HG02938 (cell line): ENCODE measurements at regions not wholly inside any gene's neighbourhood (a gene's known extent, or its start where the extent isn't known, plus 50 kb on each side); places are given as distances from the start of the nearest gene placed in this dataset.
"Not testable (repeated sequence)": the region's sequence is repeated elsewhere in the genome, so short reads cannot be mapped to it uniquely, and the experiment has no call there.

Experiments used
- ATAC-seq: cut with Tn5 transposase; IDR thresholded peaks from one replicate; pipeline ENCODE4 v1.9.1; 2021; ENCODE audit warnings: mild to moderate bottlenecking, moderate library complexity; ENCODE audit not compliant: unreplicated experiment

DNA sequence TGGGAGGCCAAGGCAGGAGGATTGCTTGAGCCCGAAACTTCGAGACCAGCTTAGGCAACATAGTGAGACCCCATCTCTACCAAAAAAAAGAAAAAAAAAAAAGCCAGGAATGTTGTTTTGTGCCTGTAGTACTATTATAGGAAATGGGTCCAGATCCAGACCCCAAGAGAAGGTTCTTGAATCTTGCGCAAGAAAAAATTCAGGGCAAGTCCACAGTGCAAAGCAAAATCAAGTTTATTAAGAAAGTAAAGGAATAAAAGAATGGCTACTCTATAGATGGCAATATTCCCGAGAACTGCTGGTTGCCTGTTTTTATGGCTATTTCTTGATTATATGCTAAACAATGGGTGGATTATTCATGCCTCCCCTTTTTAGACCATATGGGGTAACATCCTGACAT, 51.2 kb upstream of the RDX start:
- ATAC-seq: no peak

GRCh38 chr11:110349138-110349996, 53.0 kb upstream of the RDX start:
- peak; percentile 77 for ATAC-seq

- peak; percentile 1 for ATAC-seq
Measured at GRCh38 chr11:110349997-110350383, 53.6 kb upstream of the RDX start.

DNA sequence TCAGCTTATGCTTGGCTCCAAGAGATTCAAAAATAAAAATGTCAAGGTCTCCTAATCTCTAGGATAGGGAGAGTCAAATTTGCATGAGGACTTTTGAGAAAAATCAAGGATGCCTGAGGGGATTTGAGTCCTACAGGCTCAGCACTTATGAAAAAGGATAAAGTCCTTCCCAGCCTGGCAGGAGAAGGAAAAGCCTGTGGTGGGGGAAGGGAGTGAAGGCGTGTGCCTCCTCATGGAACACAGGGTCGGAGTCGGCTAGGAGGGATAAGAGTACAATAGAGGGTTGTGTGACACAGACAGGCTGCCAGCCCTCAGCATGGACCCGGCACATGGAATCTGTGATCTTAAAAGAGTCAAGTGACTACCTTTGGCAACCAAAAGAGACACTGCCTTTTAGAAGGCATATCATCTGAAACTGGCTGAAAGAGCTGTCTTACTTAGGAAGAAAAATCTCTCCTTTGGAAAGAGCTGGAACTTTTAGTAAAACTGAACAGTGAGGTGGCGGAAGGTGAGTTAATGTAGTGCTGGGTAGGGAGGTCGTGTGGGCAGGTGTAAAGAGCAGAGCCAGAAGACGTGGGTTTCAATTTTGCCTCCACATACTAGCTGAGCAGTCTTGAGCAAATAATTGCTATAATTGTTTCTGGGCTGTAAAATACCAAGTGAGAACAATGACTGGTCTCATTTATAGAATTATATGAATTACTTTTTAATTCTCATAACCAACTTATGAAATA, 58.8 kb upstream of the RDX start:
- ATAC-seq: no peak

DNA sequence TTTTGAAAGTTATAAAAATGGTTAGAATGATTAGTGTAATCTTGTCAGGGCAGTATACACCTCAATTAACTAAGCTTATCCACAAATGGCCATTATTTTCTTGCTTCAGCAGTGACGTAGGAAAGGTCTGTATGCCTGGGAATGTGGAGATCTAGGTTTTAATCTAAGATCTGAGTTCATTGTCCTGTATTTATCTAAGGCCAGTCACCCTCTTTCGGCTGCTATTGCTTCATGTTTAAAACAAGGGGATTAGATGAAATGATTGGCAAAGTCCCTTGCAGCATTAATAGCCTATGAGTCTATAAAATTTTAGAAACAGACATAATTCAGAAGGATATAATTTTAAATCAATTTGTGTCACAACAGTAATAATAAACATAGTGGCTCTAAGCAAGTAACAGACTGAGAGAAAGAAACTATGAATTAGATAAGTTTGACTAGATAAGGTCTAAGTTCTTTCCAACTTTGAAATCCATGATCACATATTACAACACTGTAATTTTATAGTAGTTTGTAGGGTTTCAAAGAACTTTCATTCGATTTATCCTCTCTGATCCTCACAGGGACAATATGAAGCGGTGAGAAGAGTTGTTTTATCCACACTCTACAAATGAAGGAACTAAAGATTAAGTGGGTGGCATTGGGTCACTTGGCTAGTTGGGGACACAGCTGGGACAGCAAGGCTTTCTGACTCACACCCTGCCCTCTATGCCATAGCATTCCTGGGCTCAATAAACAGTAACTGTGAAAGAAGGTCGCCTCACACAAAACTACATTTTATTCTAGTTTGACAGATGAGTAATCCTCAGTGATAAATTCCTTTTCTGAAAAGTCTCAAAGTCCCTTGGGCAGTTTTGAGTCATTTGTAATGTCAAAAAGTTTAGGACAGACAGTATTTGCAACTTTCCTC, 60.6 kb upstream of the RDX start:
- ATAC-seq: no peak

GRCh38 chr11:110358336-110358735, 61.9 kb upstream of the RDX start:
- no peak for ATAC-seq

DNA sequence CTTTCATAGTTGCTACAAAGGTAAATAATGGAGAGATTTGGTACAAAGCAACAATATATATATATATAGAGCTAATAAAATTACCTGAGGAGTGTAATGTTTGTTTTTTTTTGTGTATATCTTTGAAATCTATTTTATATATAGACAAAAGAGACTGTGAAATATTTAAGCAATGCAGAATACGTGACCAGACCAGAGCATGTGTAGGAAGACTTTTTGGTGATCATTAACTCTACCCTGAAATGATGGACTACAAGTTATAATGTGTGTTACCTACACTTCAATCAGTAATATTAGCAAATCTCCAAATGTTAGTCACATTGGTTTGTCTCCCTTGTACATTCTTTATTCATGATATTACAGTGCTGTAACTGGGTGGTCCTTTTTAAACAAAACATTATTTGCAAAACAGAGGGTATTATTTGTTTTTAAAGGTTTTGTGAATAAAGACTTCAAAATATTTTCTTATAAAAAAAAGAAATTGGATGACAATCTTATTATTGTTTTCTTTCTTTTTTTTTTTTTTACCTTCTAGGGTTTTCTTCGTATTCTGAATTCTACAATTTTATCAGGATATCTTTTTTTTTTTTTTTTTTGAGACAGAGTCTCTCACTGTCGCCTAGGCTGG, 64.5 kb upstream of the RDX start:
- not testable (repeated sequence) for ATAC-seq

DNA sequence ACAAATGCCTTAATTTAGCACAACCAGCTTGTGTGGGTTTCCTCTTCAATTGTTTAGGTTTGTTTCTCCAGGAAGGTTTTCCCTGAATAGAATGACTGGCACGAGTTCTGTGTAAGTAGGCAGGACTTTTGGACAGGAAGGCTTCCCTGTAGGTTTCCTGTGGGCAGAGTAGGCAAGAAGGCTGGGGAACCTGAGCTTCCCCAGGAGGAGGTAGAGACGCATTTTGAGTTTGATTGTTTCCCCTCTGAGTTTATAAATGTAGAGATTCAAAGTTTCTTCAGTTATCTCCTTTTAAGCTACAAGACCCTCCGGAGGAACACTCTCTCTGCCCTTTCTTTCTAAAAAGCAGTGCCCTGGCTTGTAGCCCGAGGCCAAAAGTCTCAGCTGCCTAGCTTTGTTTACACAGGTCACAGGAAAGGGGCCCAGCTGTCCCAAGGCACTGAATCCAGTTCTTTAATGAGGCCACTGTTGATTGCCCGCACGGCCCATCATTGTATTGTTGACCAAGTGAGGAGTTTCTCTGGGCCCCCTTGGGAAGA, 66.6 kb upstream of the RDX start:
- ATAC-seq: no peak

DNA sequence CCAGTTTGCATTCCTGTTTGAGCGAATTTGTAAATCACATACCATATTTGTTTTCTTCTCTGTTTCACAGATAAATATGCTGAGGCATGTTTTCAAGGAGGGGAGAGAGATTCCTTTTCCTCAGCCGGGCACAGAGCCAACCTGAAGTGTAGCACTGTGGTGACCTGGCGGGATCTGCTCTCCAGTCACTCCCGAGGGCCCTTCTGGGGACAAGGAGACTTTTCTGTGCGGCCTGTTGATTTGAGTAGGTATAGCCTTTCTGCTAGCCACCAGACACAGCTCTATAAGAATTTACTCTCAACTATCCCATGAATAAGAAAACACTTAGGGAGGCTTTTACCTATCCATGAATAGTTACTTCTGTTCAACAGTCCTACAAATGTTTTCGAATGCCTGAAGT, 63.5 kb upstream of the FDX1 start:
- no peak for ATAC-seq

- ATAC-seq: no peak
Measured at GRCh38 chr11:110367571-110367970, 62.2 kb upstream of the FDX1 start.

- ATAC-seq: no peak
Measured at GRCh38 chr11:110371084-110371483, 58.7 kb upstream of the FDX1 start.

DNA sequence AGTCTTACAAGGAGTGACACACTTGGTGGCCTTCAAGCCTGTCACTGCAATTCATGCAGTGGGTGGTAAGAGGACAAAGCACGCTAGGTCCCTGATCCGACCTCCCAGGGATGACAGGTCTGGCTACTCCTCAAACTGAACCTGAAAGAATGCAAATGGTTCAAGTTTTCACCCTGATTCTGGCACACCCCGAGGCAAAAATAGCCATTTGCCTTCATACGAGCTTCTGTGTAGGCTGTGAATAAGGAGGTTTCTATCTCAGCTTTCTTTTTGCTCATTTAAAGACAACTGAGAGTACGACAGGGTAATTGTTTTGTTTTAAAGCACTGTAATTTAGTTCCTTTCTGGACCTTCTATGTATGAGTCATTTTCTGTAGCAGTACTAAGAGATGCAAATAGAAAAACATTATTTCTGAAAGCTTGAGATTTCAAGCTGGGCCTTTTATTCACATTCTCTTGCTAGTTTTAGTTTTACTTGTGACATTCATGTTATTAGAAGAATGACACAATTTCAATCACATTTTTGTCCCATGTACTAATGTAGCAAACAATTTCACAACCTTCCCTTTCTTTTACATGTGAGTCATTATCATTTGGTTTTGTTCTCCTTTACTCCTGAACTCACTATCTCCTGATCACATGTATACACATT, 56.6 kb upstream of the FDX1 start:
- peak; percentile 96 for ATAC-seq

GRCh38 chr11:110374921-110375320, 54.8 kb upstream of the FDX1 start:
- no peak for ATAC-seq

DNA sequence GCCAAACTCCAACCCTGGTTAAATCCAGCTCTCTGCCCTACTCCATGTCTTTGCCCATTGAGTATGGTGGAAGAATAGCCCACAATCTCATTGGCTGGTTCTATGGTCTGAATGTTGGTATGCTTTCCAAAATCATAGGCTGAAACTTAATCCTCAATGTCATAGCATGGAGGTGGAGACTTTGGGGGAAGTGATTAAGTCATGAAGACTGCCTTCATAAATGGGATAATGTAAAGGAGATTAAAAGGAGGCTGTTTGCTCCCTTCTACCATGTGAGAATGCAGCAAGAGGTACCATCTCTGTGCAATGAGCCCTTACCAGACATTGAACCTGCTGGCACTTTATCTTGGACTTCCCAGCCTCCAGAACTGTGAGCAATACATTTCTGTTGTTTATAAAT, 54.4 kb upstream of the FDX1 start:
- no peak for ATAC-seq

DNA sequence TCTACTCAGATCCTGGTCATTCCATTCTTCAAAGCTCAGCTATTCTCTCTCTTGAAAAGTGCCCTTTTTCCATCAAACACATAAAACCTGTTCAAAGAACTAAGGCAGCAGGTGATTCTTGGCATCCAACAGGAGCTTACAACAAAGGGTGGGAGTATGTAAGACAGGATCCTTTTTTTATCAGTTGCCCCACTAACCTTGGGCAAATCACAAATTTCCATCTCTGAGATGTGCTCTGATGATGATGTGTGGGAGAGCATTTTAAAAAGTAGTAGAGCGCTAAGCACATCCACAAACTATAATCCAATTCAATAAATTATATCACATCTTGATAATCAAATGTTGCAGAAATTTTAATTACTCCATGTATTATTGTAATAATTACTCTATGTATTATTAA, 53.7 kb upstream of the FDX1 start:
- no peak for ATAC-seq

DNA sequence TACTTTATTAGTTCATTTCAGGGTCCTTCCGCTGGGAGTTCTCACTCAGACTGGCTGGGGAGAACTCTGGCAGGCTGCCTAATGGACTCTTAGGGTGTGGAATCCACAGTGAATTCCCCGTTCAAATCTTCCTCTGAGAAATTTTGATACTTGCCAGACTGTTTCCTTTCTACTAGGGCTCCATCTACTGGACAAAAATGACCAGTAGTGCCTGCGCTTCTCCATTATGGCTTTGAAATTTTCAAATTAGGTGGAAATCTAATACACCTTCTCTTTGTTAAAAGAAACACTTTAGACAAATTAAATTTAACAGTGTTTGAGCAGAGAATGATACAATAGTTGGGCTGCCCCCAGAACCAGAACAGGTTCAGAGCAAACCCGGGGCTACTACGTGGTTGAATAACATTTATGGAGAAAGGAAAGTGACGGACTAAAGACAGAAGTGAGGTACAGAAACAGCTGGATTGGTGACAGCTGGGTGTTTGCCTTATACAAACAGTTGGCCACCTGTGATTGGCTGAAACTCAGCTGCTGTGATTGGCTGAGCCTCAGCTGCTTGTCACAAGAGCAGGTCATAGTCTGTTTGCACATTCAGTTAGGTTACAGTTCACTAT, 52.9 kb upstream of the FDX1 start:
- ATAC-seq: peak; percentile 26

DNA sequence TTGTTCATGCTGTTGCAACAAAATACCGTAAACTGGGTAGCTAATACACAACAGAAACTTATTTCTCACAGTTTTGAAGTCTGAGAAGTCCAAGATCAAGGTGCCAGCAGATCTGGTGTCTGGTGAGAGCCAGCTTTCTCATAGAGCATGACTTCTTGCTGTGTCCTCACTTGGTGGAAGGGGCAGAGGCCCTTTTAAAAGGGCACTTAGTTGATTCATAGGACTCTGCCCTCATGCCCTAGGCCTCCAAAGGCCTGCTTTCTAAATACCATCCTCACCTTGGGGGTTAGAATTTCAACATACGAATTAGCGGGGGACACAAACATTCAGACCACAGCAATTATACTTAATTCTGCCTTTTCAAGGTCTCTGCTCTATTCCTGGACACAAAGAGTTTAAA, 52.3 kb upstream of the FDX1 start:
- no peak for ATAC-seq

DNA sequence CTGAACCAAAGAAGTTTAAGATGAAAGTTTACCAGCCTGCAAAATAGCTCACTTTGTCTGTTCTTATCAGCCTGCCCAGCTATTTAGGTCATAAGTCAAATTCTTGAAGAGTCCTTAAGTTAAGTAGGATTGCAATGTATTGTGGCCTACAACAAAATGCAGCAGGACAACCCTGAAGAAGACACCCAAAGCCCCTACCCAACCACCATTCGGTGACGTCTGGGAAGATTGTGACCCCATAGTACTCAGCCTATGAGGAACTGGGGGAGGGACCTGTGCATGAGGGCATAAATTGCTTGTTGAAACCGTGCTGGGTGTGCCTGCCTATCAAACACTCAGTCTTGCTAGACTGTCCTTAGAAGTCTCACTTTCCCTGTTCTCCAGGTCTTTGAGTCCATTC, 50.5 kb upstream of the FDX1 start:
- no peak for ATAC-seq

- ATAC-seq: no peak
Measured at GRCh38 chr11:110379936-110380335, 49.8 kb upstream of the FDX1 start.
